Psoas muscle (tissue), 7 donors: ENCODE measurements at regions not wholly inside any gene's neighbourhood (a gene's known extent, or its start where the extent isn't known, plus 50 kb on each side); places are given as distances from the start of the nearest gene placed in this dataset.

Experiments used
- ATAC-seq, 4 donors: fragments of 200-7000 bp; cut with Tn5 transposase; one replicate each; pipeline ENCODE4 v1.9.1; 2020; ENCODE audit warnings: moderate library complexity in 3 of 4, mild to moderate bottlenecking in 2 of 4
- DNase-seq, 2 donors: peaks; one replicate each; pipeline ENCODE4 v3.0.0-alpha.2; 2020
- H3K27ac ChIP-seq: fragments of 200-600 bp; one replicate; pipeline ENCODE4 v1.8.0; 2022
- H3K27me3 ChIP-seq, 3 donors: fragments of 200-600 bp in 1 of 3; one replicate each; pipeline versions ENCODE4 v1.6.1 to v1.8.0; 2013 to 2022; ENCODE audit warnings: low read length in 2 of 3, mild to moderate bottlenecking in 2 of 3, moderate library complexity in 1 of 3; ENCODE audit not compliant: insufficient read depth in 3 of 3
- H3K36me3 ChIP-seq, 2 donors: fragments of 200-600 bp in 1 of 2; one replicate each; pipeline versions ENCODE4 v1.6.1 to v1.8.0; 2013 to 2022; ENCODE audit warnings: low read depth in 1 of 2, mild to moderate bottlenecking in 1 of 2, moderate library complexity in 1 of 2; ENCODE audit not compliant: insufficient read depth in 1 of 2
- H3K4me1 ChIP-seq: fragments of 200-600 bp; one replicate; pipeline ENCODE4 v1.8.0; 2022
- H3K4me3 ChIP-seq: fragments of 200-600 bp; one replicate; pipeline ENCODE4 v1.8.0; 2022; ENCODE audit warnings: mild to moderate bottlenecking
- H3K9me3 ChIP-seq: fragments of 200-600 bp; one replicate; pipeline ENCODE4 v1.8.0; 2022
- CTCF ChIP-seq: fragments of 200-600 bp; IDR thresholded peaks from one replicate; pipeline ENCODE4 v1.8.0; 2022; ENCODE audit warnings: antibody characterized with exemption
- WGBS, 3 donors: extraction: QIAGEN DNeasy Blood & Tissue Kit; methylation state at CpG; one replicate each; pipeline versions ENCODE4 v1.1.6 to v1.1.7; 2013; 5-methylcytosine and 5-hydroxymethylcytosine counted together
- intact Hi-C, 2 donors: fragments of 100-400 bp; cut with DNase I; formaldehyde crosslinking; loops; one replicate each; pipeline versions ENCODE4 v1.11.0 to v1.14.2; 2022
- donor health status: healthy with polysubstance abuse.
- donor health status: DM: no; HTN: no; CAD: no; lungs with moderate emphysema.
- donor health status: Bipolar disorder and iron deficiency.
- donor health status: healthy.
- donor health status: DM: yes; HTN: yes; CAD: no.
- donor health status: DM: no; HTN: no; CAD: no.
- donor health status: DM: yes; HTN: yes; CAD: no.

- H3K4me1 ChIP-seq = no peaks in the 10 kb centered on the region
- WGBS, 3 donors = 62 to 79% (median 73%) methylated on average over 6 of the region's 6 CpGs
- intact Hi-C loops = no loop called here
Measured at GRCh38 chr12:68094645-68095395, 64.7 kb downstream of the IFNG start.

GRCh38 chr12:68094195-68094594 lies 65.3 kb downstream of the IFNG start:
- ATAC-seq = no peak
- H3K4me3 ChIP-seq = no peak overlapping the region
- peaks cover 0 to 8% of the 10 kb centered on the region in 2 donors for H3K36me3 ChIP-seq
- 81 to 89% (median 86%) methylated on average over 2 of the region's 2 CpGs for WGBS, 3 donors
- H3K9me3 ChIP-seq = no peaks in the 10 kb centered on the region
- intact Hi-C loops = no loop called here
- TF ChIP-seq CTCF = no peak
- DNase-seq = no peak
- no peaks in the 10 kb centered on the region for H3K27me3 ChIP-seq
- H3K4me1 ChIP-seq = no peaks in the 10 kb centered on the region
- H3K27ac ChIP-seq = no peak overlapping the region

More at GRCh38 chr12:68094645-68095395, 64.7 kb downstream of the IFNG start:
- no peak for ATAC-seq
- Histone ChIP-seq H3K9me3 (no peaks in the 10 kb centered on the region), H3K27ac (no peak overlapping the region), H3K36me3 (peaks cover 0 to 8% of the 10 kb centered on the region in 2 donors), H3K27me3 (no peaks in the 10 kb centered on the region), H3K4me3 (no peak overlapping the region)
- DNase-seq = no peak
- no peak for TF ChIP-seq CTCF

DNA sequence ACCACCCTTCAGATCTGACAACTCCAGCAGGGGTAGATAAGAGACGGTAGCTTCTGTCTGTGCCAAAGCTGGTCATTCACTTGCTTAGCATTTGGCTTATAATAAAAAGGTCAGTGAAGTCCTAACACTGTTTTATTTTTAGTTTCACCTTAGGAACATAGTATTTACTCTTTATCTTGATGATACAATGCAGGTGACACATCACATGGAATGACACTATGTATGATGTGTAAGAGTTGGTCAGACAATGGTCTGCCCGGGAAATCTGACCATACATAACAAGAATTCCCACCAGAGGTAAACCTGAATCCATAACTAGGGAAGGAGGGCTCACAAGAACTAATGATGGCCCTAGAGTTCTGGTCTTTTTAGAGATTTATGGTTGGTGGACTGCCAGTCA lies 66.6 kb downstream of the IFNG start:
- H3K9me3 ChIP-seq = no peaks in the 10 kb centered on the region
- DNase-seq (no peak), ATAC-seq (peak in 1 of 4 donors; percentile 13)
- H3K27me3 ChIP-seq = no peaks in the 10 kb centered on the region
- H3K27ac ChIP-seq = no peak overlapping the region
- no peak for TF ChIP-seq CTCF
- H3K4me3 ChIP-seq = no peak overlapping the region
- 57 to 84% (median 68%) methylated on average over 2 of the region's 2 CpGs for WGBS, 3 donors
- peaks cover 0 to 8% of the 10 kb centered on the region in 2 donors for H3K36me3 ChIP-seq
- intact Hi-C loops = no loop called here
- no peaks in the 10 kb centered on the region for H3K4me1 ChIP-seq

DNA sequence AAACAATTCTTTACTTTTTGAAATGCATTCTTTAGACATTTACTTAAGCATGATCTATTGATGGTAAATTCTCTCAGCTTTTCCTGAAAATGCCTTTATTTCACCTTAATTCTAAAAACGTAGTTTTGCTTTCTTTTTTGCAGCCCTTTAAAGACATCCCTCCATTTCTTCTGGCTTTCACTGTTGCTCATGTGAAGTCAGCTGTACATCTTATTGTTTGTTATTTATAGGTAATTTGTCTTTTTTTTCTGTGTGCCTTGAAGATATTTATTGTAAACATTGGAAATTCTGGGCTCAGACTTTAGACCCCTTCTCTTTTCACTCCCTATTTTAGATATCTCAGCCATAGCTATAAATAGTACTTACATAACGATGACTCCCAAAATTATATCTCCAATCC lies 70.4 kb downstream of the IFNG start:
- WGBS, 3 donors = 75 to 80% (median 76%) methylated on average over 2 of the region's 2 CpGs
- Histone ChIP-seq H3K36me3 (no peaks in the 10 kb centered on the region), H3K27ac (no peak overlapping the region), H3K4me1 (no peaks in the 10 kb centered on the region), H3K9me3 (no peaks in the 10 kb centered on the region), H3K4me3 (no peak overlapping the region), H3K27me3 (no peaks in the 10 kb centered on the region)
- DNase-seq (no peak), ATAC-seq (no peak)
- TF ChIP-seq CTCF = no peak
- intact Hi-C loops = no loop called here
